ENCODE measurements at regions not wholly inside any gene's neighbourhood (a gene's known extent, or its start where the extent isn't known, plus 50 kb on each side); places are given as distances from the start of the nearest gene placed in this dataset.

- ChIA-PET POLR2A (no interaction called here), CTCF (interaction anchor here (1.2 kb wide), 1 partner anchor 37 kb away, joined by 9 read pairs; no protein-coding TSS in a partner anchor)
- Histone ChIP-seq H3K27ac (ENCODE audit: extremely low read depth, low read depth, low read length) (no peak overlapping the region), H3K36me3 (ENCODE audit: control insufficient read depth in 2 of 2, insufficient read depth in 1 of 2, low read length in 2 of 2) (no peaks in the 10 kb centered on the region), H3K9me3 (ENCODE audit: control insufficient read depth, insufficient read depth, low read depth, low read length) (no peaks in the 10 kb centered on the region), H3K4me3 (ENCODE audit: low read depth, low read length) (no peak overlapping the region), H3K4me1 (ENCODE audit: control insufficient read depth, insufficient read depth, low read length) (no peaks in the 10 kb centered on the region)
- TF ChIP-seq ZNF341 (tag by site-specific recombination; IDR thresholded peaks at IDR 0.05; ENCODE audit: low read depth) (no peak), ZNF518A (tag by site-specific recombination; conservative IDR thresholded peaks at IDR 0.05; ENCODE audit: low read depth) (no peak), ZNF707 (tag by site-specific recombination; IDR thresholded peaks at IDR 0.05) (no peak), ZNF670 (tag by site-specific recombination; IDR thresholded peaks at IDR 0.05; ENCODE audit: low read depth) (no peak), ZNF843 (tag by site-specific recombination; IDR thresholded peaks at IDR 0.05) (no peak), ZNF513 (tag by site-specific recombination; IDR thresholded peaks at IDR 0.05) (no peak), ZNF626 (tag by site-specific recombination; IDR thresholded peaks at IDR 0.05) (no peak), ZNF211 (tag by site-specific recombination; IDR thresholded peaks at IDR 0.05; ENCODE audit: low read depth) (no peak), ZNF302 (tag by site-specific recombination; IDR thresholded peaks at IDR 0.05; ENCODE audit: low read depth) (no peak), ZNF18 (tag by site-specific recombination; IDR thresholded peaks at IDR 0.05) (no peak)
Observed at GRCh38 chr18:45175511-45175910, 439.8 kb upstream of the SLC14A2 start.

- Histone ChIP-seq H3K4me3 (ENCODE audit: low read depth, low read length) (no peak overlapping the region), H3K27ac (ENCODE audit: extremely low read depth, low read depth, low read length) (no peak overlapping the region), H3K36me3 (ENCODE audit: control insufficient read depth in 2 of 2, insufficient read depth in 1 of 2, low read length in 2 of 2) (no peaks in the 10 kb centered on the region), H3K4me1 (ENCODE audit: control insufficient read depth, insufficient read depth, low read length) (no peaks in the 10 kb centered on the region), H3K9me3 (ENCODE audit: control insufficient read depth, insufficient read depth, low read depth, low read length) (no peaks in the 10 kb centered on the region)
- POLR2A ChIA-PET: no interaction called here
- CTCF ChIA-PET: interaction anchor here (0.6 to 1.7 kb wide), 2 partner anchors 27 to 108 kb away, joined by 3 to 7 read pairs; no protein-coding TSS in a partner anchor
- TF ChIP-seq ZNF677 (tag by site-specific recombination; IDR thresholded peaks at IDR 0.05) (no peak), EGR2 (tag by site-specific recombination; IDR thresholded peaks at IDR 0.05; ENCODE audit: low read depth) (no peak), ZNF266 (tag by site-specific recombination; IDR thresholded peaks at IDR 0.05; ENCODE audit: low read depth) (no peak), ZNF785 (tag by site-specific recombination; IDR thresholded peaks at IDR 0.05) (no peak), ZNF626 (tag by site-specific recombination; IDR thresholded peaks at IDR 0.05) (no peak), BCL11B (tag by site-specific recombination; IDR thresholded peaks at IDR 0.05; ENCODE audit: low read depth) (no peak), ZNF37A (tag by site-specific recombination; IDR thresholded peaks at IDR 0.05) (no peak), ZEB2 (tag by site-specific recombination; IDR thresholded peaks at IDR 0.05) (no peak), ZNF280C (tag by site-specific recombination; IDR thresholded peaks at IDR 0.05) (no peak), ZNF184 (tag by site-specific recombination; IDR thresholded peaks at IDR 0.05) (no peak), PRDM4 (tag by site-specific recombination; IDR thresholded peaks at IDR 0.05) (no peak), ZNF555 (tag by site-specific recombination; conservative IDR thresholded peaks at IDR 0.05) (no peak), KLF8 (tag by site-specific recombination; IDR thresholded peaks at IDR 0.05) (no peak), PRDM1 (tag by site-specific recombination; IDR thresholded peaks at IDR 0.05) (no peak)
Observed at GRCh38 chr18:45186832-45187231, 428.4 kb upstream of the SLC14A2 start.

Measured in HEK293 (cell line).